ENCODE measurements at regions not wholly inside any gene's neighbourhood (a gene's known extent, or its start where the extent isn't known, plus 50 kb on each side); places are given as distances from the start of the nearest gene placed in this dataset.

GRCh38 chr4:128483041-128483440, 195.4 kb upstream of the PGRMC2 start:
- intact Hi-C loops (cut with micrococcal nuclease), result no loop called here
- no peak overlapping the region for H3K27ac ChIP-seq (replicated peaks)

GRCh38 chr4:128481752-128482480, 194.3 kb upstream of the PGRMC2 start:
- Histone ChIP-seq H3K9me3 (replicated peaks) (peaks cover 4% of the 10 kb centered on the region), H3K4me1 (no peaks in the 10 kb centered on the region), H3K27me3 (ENCODE audit: low read depth) (no peaks in the 10 kb centered on the region), H3K27ac (replicated peaks) (no peak overlapping the region), H3K36me3 (no peaks in the 10 kb centered on the region), H3K4me3 (no peak overlapping the region)
- DNase-seq, result no peak
- intact Hi-C loops (cut with micrococcal nuclease), result no loop called here
- no peak for TF ChIP-seq CTCF (IDR thresholded peaks at IDR 0.05; ENCODE audit: borderline replicate concordance)

More at GRCh38 chr4:128483041-128483440, 195.4 kb upstream of the PGRMC2 start:
- Histone ChIP-seq H3K27me3 (ENCODE audit: low read depth) (no peaks in the 10 kb centered on the region), H3K36me3 (no peaks in the 10 kb centered on the region), H3K4me3 (no peak overlapping the region), H3K9me3 (replicated peaks) (peaks cover 4% of the 10 kb centered on the region), H3K4me1 (no peaks in the 10 kb centered on the region)
- no peak for DNase-seq
- no peak for TF ChIP-seq CTCF (IDR thresholded peaks at IDR 0.05; ENCODE audit: borderline replicate concordance)

- intact Hi-C loops (cut with micrococcal nuclease), result no loop called here
- TF ChIP-seq CTCF (IDR thresholded peaks at IDR 0.05; ENCODE audit: borderline replicate concordance), result no peak
- no peak for DNase-seq
- Histone ChIP-seq H3K4me1 (no peaks in the 10 kb centered on the region), H3K9me3 (replicated peaks) (peaks cover 4% of the 10 kb centered on the region), H3K4me3 (no peak overlapping the region), H3K36me3 (no peaks in the 10 kb centered on the region), H3K27me3 (ENCODE audit: low read depth) (no peaks in the 10 kb centered on the region), H3K27ac (replicated peaks) (no peak overlapping the region)
Observed at GRCh38 chr4:128480945-128481344, 193.3 kb upstream of the PGRMC2 start.

- H3K27me3 ChIP-seq (ENCODE audit: low read depth), result no peaks in the 10 kb centered on the region
- intact Hi-C loops (cut with micrococcal nuclease), result no loop called here
Observed at GRCh38 chr4:128477540-128477939, 189.9 kb upstream of the PGRMC2 start.

GRCh38 chr4:128475597-128475996, 188.0 kb upstream of the PGRMC2 start:
- Histone ChIP-seq H3K27me3 (ENCODE audit: low read depth) (no peaks in the 10 kb centered on the region), H3K36me3 (no peaks in the 10 kb centered on the region), H3K4me1 (no peaks in the 10 kb centered on the region), H3K4me3 (no peak overlapping the region), H3K9me3 (replicated peaks) (no peaks in the 10 kb centered on the region), H3K27ac (replicated peaks) (no peak overlapping the region)
- TF ChIP-seq CTCF (IDR thresholded peaks at IDR 0.05; ENCODE audit: borderline replicate concordance), result no peak
- no peak for DNase-seq
- intact Hi-C loops (cut with micrococcal nuclease), result no loop called here

More at GRCh38 chr4:128477540-128477939, 189.9 kb upstream of the PGRMC2 start:
- Histone ChIP-seq H3K4me1 (no peaks in the 10 kb centered on the region), H3K27ac (replicated peaks) (no peak overlapping the region), H3K9me3 (replicated peaks) (peaks cover 4% of the 10 kb centered on the region), H3K4me3 (no peak overlapping the region), H3K36me3 (no peaks in the 10 kb centered on the region)
- no peak for DNase-seq
- TF ChIP-seq CTCF (IDR thresholded peaks at IDR 0.05; ENCODE audit: borderline replicate concordance), result no peak

Measured in left ventricle myocardium inferior (tissue), 1 donor.